ENCODE measurements at regions not wholly inside any gene's neighbourhood (a gene's known extent, or its start where the extent isn't known, plus 50 kb on each side); places are given as distances from the start of the nearest gene placed in this dataset.

GRCh38 chr14:29161593-29161992 lies 395.0 kb downstream of the FOXG1 start:
- no peak overlapping the region for H3K4me3 ChIP-seq (ENCODE audit: low read depth, low read length)
- no peak for DNase-seq (ENCODE audit: low read depth)
- TF ChIP-seq CTCF (IDR thresholded peaks at IDR 0.05; ENCODE audit: low read depth, low read length, missing control alignments): no peak
- in situ Hi-C loops (cut with HindIII; ENCODE audit: low sequenced_read_pairs): no loop called here

GRCh38 chr14:29163109-29163508 lies 396.5 kb downstream of the FOXG1 start:
- TF ChIP-seq CTCF (IDR thresholded peaks at IDR 0.05; ENCODE audit: low read depth, low read length, missing control alignments): no peak
- DNase-seq (ENCODE audit: low read depth): no peak
- in situ Hi-C loops (cut with HindIII; ENCODE audit: low sequenced_read_pairs): no loop called here
- no peak overlapping the region for H3K4me3 ChIP-seq (ENCODE audit: low read depth, low read length)

GRCh38 chr14:29165431-29165830 lies 398.8 kb downstream of the FOXG1 start:
- H3K4me3 ChIP-seq (ENCODE audit: low read depth, low read length): no peak overlapping the region
- no peak for DNase-seq (ENCODE audit: low read depth)
- TF ChIP-seq CTCF (IDR thresholded peaks at IDR 0.05; ENCODE audit: low read depth, low read length, missing control alignments): no peak
- in situ Hi-C loops (cut with HindIII; ENCODE audit: low sequenced_read_pairs): no loop called here

GRCh38 chr14:29166507-29166906 lies 399.9 kb downstream of the FOXG1 start:
- DNase-seq (ENCODE audit: low read depth): no peak
- no peak overlapping the region for H3K4me3 ChIP-seq (ENCODE audit: low read depth, low read length)
- in situ Hi-C loops (cut with HindIII; ENCODE audit: low sequenced_read_pairs): no loop called here
- TF ChIP-seq CTCF (IDR thresholded peaks at IDR 0.05; ENCODE audit: low read depth, low read length, missing control alignments): no peak

- no peak for TF ChIP-seq CTCF (IDR thresholded peaks at IDR 0.05; ENCODE audit: low read depth, low read length, missing control alignments)
- no peak overlapping the region for H3K4me3 ChIP-seq (ENCODE audit: low read depth, low read length)
- in situ Hi-C loops (cut with HindIII; ENCODE audit: low sequenced_read_pairs): no loop called here
- DNase-seq (ENCODE audit: low read depth): no peak
These were observed 401.6 kb downstream of the FOXG1 start for GRCh38 chr14:29168149-29168548.

- H3K4me3 ChIP-seq (ENCODE audit: low read depth, low read length): no peak overlapping the region
- no peak for TF ChIP-seq CTCF (IDR thresholded peaks at IDR 0.05; ENCODE audit: low read depth, low read length, missing control alignments)
- in situ Hi-C loops (cut with HindIII; ENCODE audit: low sequenced_read_pairs): no loop called here
- DNase-seq (ENCODE audit: low read depth): no peak
These were observed 402.8 kb downstream of the FOXG1 start for GRCh38 chr14:29169408-29169807.

GRCh38 chr14:29175706-29176105 lies 409.1 kb downstream of the FOXG1 start:
- TF ChIP-seq CTCF (IDR thresholded peaks at IDR 0.05; ENCODE audit: low read depth, low read length, missing control alignments): no peak
- DNase-seq (ENCODE audit: low read depth): no peak
- in situ Hi-C loops (cut with HindIII; ENCODE audit: low sequenced_read_pairs): no loop called here
- no peak overlapping the region for H3K4me3 ChIP-seq (ENCODE audit: low read depth, low read length)

Measured in astrocyte of the cerebellum (primary cell).